OCI-LY1 (cell line): ENCODE measurements at regions not wholly inside any gene's neighbourhood (a gene's known extent, or its start where the extent isn't known, plus 50 kb on each side); places are given as distances from the start of the nearest gene placed in this dataset.

Source experiments
- H2AFZ ChIP-seq: fragments of 200-600 bp; sonication (generic), shearing (Covaris generic); 2 replicates; pipeline ENCODE4 v1.6.0; 2014; ENCODE audit warnings: antibody characterized with exemption, mild to moderate bottlenecking, low read length
- H3F3A ChIP-seq: fragments of 200-600 bp; sonication (generic), shearing (Covaris generic); 2 replicates; pipeline ENCODE4 v1.6.0; 2014; ENCODE audit warnings: mild to moderate bottlenecking, antibody characterized with exemption, low read length, moderate library complexity; ENCODE audit not compliant: insufficient read depth
- H3K27ac ChIP-seq: fragments of 200-600 bp; sonication (generic); 2 replicates; pipeline ENCODE4 v1.5.1; 2014; ENCODE audit warnings: low read length, mixed run types, mild to moderate bottlenecking, low read depth; ENCODE audit not compliant: poor library complexity, severe bottlenecking
- H3K27me3 ChIP-seq: fragments of 200-600 bp; sonication (generic); 2 replicates; pipeline ENCODE4 v1.6.0; 2014; ENCODE audit warnings: antibody characterized with exemption, mild to moderate bottlenecking, low read length, moderate library complexity; ENCODE audit not compliant: insufficient read depth
- H3K36me3 ChIP-seq: fragments of 200-600 bp; sonication (generic); 2 replicates; pipeline ENCODE4 v1.6.1; 2014; ENCODE audit warnings: mild to moderate bottlenecking, antibody characterized with exemption, low read length, moderate library complexity, mixed read lengths; ENCODE audit not compliant: insufficient read depth
- H3K4me1 ChIP-seq: fragments of 200-600 bp; sonication (generic); 2 replicates; pipeline ENCODE4 v1.5.1; 2014; ENCODE audit warnings: mild to moderate bottlenecking, low read length, moderate library complexity; ENCODE audit not compliant: insufficient read depth, severe bottlenecking
- H3K4me2 ChIP-seq: fragments of 200-600 bp; sonication (generic), shearing (Covaris generic); 2 replicates; pipeline ENCODE4 v1.6.1; 2014; ENCODE audit warnings: low read length
- H3K4me3 ChIP-seq: fragments of 200-600 bp; sonication (generic); 2 replicates; pipeline ENCODE4 v1.5.1; 2014; ENCODE audit warnings: low read length, low read depth, mild to moderate bottlenecking, mixed read lengths; ENCODE audit not compliant: poor library complexity, severe bottlenecking
- H3K79me2 ChIP-seq: fragments of 200-600 bp; shearing (Covaris generic); 2 replicates; pipeline ENCODE4 v1.6.1; 2016; ENCODE audit warnings: mixed run types, low read length, mixed read lengths; ENCODE audit not compliant: insufficient read depth
- H3K9ac ChIP-seq: fragments of 200-600 bp; sonication (generic), shearing (Covaris generic); 2 replicates; pipeline ENCODE4 v1.6.1; 2014; ENCODE audit warnings: mild to moderate bottlenecking, low read length, mixed read lengths
- H3K9me2 ChIP-seq: fragments of 200-600 bp; sonication (generic), shearing (Covaris generic); 2 replicates; pipeline ENCODE4 v1.6.1; 2014; ENCODE audit warnings: low read depth, mild to moderate bottlenecking, low read length, mixed read lengths
- H3K9me3 ChIP-seq: fragments of 200-600 bp; shearing (Covaris generic); 2 replicates; pipeline ENCODE4 v1.6.1; 2014; ENCODE audit warnings: low read length, mixed read lengths
- H4K20me1 ChIP-seq: fragments of 200-600 bp; sonication (generic), shearing (Covaris generic); 2 replicates; pipeline ENCODE4 v1.6.0; 2016; ENCODE audit warnings: mild to moderate bottlenecking, low read length; ENCODE audit not compliant: insufficient read depth
- CTCF ChIP-seq: fragments of 200-600 bp; sonication (generic), shearing (Covaris generic); IDR thresholded peaks from 2 replicates; pipeline ENCODE4 v1.5.1; 2017; ENCODE audit warnings: mild to moderate bottlenecking, antibody characterized with exemption, low read length, moderate library complexity, mixed read lengths
- EZH2 ChIP-seq: fragments of 200-600 bp; sonication (generic), shearing (Covaris generic); IDR thresholded peaks from 2 replicates; pipeline ENCODE4 v1.8.0; 2017; ENCODE audit warnings: borderline replicate concordance, mixed run types, mild to moderate bottlenecking, antibody characterized with exemption, low read length, moderate library complexity, mixed read lengths

GRCh38 chr10:36094096-36094495, 452.0 kb upstream of the FZD8 start:
- Histone ChIP-seq H4K20me1 (no peaks in the 10 kb centered on the region), H3F3A (no peaks in the 10 kb centered on the region), H3K4me3 (no peak overlapping the region), H3K27me3 (no peaks in the 10 kb centered on the region), H3K79me2 (no peaks in the 10 kb centered on the region), H2AFZ (no peak overlapping the region), H3K36me3 (no peaks in the 10 kb centered on the region), H3K9me3 (no peaks in the 10 kb centered on the region), H3K9ac (no peak overlapping the region), H3K27ac (no peak overlapping the region), H3K9me2 (no peaks in the 10 kb centered on the region), H3K4me2 (no peak overlapping the region), H3K4me1 (no peaks in the 10 kb centered on the region)
- TF ChIP-seq EZH2: no peak
- TF ChIP-seq CTCF: no peak

GRCh38 chr10:36092116-36092515, 450.0 kb upstream of the FZD8 start:
- no peak for TF ChIP-seq CTCF
- no peak for TF ChIP-seq EZH2
- H4K20me1 ChIP-seq: no peaks in the 10 kb centered on the region
- H3K4me2 ChIP-seq: no peak overlapping the region
- no peaks in the 10 kb centered on the region for H3K27me3 ChIP-seq
- no peaks in the 10 kb centered on the region for H3F3A ChIP-seq
- no peaks in the 10 kb centered on the region for H3K79me2 ChIP-seq
- no peaks in the 10 kb centered on the region for H3K4me1 ChIP-seq
- H3K9me3 ChIP-seq: no peaks in the 10 kb centered on the region
- H3K4me3 ChIP-seq: no peak overlapping the region
- H3K27ac ChIP-seq: no peak overlapping the region
- no peak overlapping the region for H3K9ac ChIP-seq
- no peak overlapping the region for H2AFZ ChIP-seq
- no peaks in the 10 kb centered on the region for H3K36me3 ChIP-seq
- H3K9me2 ChIP-seq: no peaks in the 10 kb centered on the region

GRCh38 chr10:36091007-36091406, 448.9 kb upstream of the FZD8 start:
- H3K79me2 ChIP-seq: no peaks in the 10 kb centered on the region
- H4K20me1 ChIP-seq: no peaks in the 10 kb centered on the region
- no peak overlapping the region for H3K4me2 ChIP-seq
- H3K27ac ChIP-seq: no peak overlapping the region
- no peak overlapping the region for H3K4me3 ChIP-seq
- H3K27me3 ChIP-seq: no peaks in the 10 kb centered on the region
- TF ChIP-seq EZH2 (no peak), CTCF (no peak)
- no peaks in the 10 kb centered on the region for H3K36me3 ChIP-seq
- no peak overlapping the region for H3K9ac ChIP-seq
- H2AFZ ChIP-seq: no peak overlapping the region
- no peaks in the 10 kb centered on the region for H3K9me2 ChIP-seq
- no peaks in the 10 kb centered on the region for H3F3A ChIP-seq
- no peaks in the 10 kb centered on the region for H3K9me3 ChIP-seq
- H3K4me1 ChIP-seq: no peaks in the 10 kb centered on the region
